BJ (cell line): ENCODE measurements at regions not wholly inside any gene's neighbourhood (a gene's known extent, or its start where the extent isn't known, plus 50 kb on each side); places are given as distances from the start of the nearest gene placed in this dataset.

Experiments used
- CTCF ChIA-PET: fragments of 350-600 bp; formaldehyde crosslinking; extraction: SDS; loops from one replicate; lab custom pipeline; 2021; ENCODE audit warnings: antibody characterized with exemption, inconsistent platforms; lab: Yijun Ruan, JAX
- POLR2A ChIA-PET: fragments of 300-600 bp; sonication (Branson Sonifier 250); formaldehyde crosslinking; extraction: SDS; loops from one replicate; lab custom pipeline; 2021; ENCODE audit warnings: antibody characterized with exemption; lab: Charles Lee
- DNase-seq: peaks from one replicate; pipeline ENCODE4 v3.0.0-alpha.2; 2011; ENCODE audit warnings: low read depth
- H3K27me3 ChIP-seq: 2 replicates; pipeline ENCODE4 v1.6.0; 2011; ENCODE audit warnings: low read length; ENCODE audit not compliant: control insufficient read depth, insufficient read depth
- H3K36me3 ChIP-seq: 2 replicates; pipeline ENCODE4 v1.5.1; 2011; ENCODE audit warnings: low read length; ENCODE audit not compliant: control insufficient read depth, insufficient read depth
- H3K4me3 ChIP-seq: 2 replicates; pipeline ENCODE4 v1.5.1; 2011; ENCODE audit warnings: low read depth, mild to moderate bottlenecking, control low read depth, low read length
- TF ChIP-seq, protein P1 (sequence below): IDR thresholded peaks from 2 replicates; pipeline ENCODE4 v1.5.1; 2011; ENCODE audit warnings: low read depth, mild to moderate bottlenecking, control low read depth, inconsistent platforms, low read length, moderate library complexity; ENCODE audit not compliant: insufficient read depth

DNA sequence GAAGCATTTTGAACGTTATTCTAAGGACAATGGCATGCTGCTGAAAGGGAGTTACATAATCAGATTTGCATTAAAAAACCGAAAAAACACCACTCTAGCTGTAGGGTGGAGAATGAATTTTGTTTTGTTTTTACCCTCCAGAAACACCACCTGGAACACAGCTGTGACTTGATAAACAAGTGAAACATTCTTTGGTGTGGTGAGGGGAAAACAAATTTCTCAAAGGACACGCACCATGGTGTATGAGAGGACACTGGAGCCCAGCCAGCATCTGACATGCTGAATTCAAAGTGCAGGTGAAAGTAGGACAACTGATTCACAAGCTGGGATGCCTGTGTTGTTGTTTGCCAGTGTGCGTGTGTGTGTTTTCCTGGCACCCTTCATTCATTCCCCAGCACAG lies 554.5 kb upstream of the TBL1XR1 start:
- ChIA-PET CTCF (no interaction called here), POLR2A (interaction anchor here (0.6 kb wide), 1 partner anchor 206 kb away, joined by 3 read pairs; no protein-coding TSS in a partner anchor)
- Histone ChIP-seq H3K27me3 (no peaks in the 10 kb centered on the region), H3K4me3 (no peak overlapping the region), H3K36me3 (no peaks in the 10 kb centered on the region)
- TF ChIP-seq, protein P1, sequence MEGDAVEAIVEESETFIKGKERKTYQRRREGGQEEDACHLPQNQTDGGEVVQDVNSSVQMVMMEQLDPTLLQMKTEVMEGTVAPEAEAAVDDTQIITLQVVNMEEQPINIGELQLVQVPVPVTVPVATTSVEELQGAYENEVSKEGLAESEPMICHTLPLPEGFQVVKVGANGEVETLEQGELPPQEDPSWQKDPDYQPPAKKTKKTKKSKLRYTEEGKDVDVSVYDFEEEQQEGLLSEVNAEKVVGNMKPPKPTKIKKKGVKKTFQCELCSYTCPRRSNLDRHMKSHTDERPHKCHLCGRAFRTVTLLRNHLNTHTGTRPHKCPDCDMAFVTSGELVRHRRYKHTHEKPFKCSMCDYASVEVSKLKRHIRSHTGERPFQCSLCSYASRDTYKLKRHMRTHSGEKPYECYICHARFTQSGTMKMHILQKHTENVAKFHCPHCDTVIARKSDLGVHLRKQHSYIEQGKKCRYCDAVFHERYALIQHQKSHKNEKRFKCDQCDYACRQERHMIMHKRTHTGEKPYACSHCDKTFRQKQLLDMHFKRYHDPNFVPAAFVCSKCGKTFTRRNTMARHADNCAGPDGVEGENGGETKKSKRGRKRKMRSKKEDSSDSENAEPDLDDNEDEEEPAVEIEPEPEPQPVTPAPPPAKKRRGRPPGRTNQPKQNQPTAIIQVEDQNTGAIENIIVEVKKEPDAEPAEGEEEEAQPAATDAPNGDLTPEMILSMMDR, result no peak
- DNase-seq, result no peak

DNA sequence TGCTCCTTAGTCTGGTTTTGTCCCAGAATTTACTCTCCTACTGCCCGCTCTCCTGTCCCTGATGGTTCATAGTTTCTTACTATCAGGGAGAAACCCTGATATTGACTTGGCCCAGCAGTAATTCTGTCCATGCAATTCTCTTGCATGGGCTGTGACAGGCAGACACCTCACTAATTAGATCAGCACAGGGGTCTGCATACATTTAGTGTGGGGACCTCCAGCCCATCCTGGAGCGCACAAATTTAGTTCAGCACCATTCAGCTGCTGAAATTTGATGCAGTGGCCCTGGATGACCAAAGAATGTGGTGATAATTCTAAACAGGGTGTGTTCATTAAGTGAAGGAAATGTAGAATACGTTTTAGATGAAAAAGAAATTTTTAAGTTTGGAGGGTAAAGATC lies 555.5 kb upstream of the TBL1XR1 start:
- H3K27me3 ChIP-seq, result no peaks in the 10 kb centered on the region
- ChIA-PET POLR2A (no interaction called here), CTCF (no interaction called here)
- TF ChIP-seq, protein P1, result no peak
- no peak overlapping the region for H3K4me3 ChIP-seq
- H3K36me3 ChIP-seq, result no peaks in the 10 kb centered on the region
- no peak for DNase-seq

DNA sequence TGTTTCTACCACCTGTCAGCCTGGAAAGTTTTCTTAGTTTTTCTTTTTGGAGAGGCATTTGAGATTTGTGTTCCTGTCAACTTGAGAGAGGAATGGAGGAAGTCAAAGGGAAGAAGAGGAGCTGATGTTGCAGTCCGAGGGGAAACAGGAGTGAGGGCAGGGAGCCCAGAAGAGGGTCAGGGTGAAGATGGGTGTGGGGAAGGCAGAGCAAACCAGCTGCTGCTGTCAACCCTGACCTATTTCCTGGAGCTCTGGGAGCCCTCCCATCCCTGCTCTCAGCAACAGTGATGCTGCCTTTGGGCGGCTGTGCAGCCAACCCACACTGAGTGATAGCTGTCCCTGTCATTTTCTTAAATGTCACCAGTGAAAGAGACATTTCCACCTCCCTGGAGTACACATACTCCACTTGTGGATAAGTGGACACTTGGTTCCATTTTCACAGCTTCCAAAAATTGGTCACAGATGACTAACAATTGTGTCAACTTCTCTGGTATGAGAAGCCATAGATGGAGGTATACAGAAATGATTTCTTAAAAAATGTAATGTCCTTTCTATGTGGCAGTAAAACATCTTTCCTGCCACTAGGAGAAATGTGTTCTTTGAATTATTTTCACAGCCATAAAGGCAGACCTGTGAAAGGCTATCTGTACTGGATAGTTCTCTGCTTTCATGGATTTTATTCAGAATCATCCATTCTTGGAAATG lies 556.3 kb upstream of the TBL1XR1 start:
- DNase-seq, result no peak
- ChIA-PET CTCF (interaction anchor here (0.7 kb wide), 2 partner anchors 13 to 74 kb away, joined by 3 read pairs; no protein-coding TSS in a partner anchor), POLR2A (no interaction called here)
- Histone ChIP-seq H3K27me3 (no peaks in the 10 kb centered on the region), H3K4me3 (no peak overlapping the region), H3K36me3 (no peaks in the 10 kb centered on the region)
- TF ChIP-seq, protein P1, result no peak

DNA sequence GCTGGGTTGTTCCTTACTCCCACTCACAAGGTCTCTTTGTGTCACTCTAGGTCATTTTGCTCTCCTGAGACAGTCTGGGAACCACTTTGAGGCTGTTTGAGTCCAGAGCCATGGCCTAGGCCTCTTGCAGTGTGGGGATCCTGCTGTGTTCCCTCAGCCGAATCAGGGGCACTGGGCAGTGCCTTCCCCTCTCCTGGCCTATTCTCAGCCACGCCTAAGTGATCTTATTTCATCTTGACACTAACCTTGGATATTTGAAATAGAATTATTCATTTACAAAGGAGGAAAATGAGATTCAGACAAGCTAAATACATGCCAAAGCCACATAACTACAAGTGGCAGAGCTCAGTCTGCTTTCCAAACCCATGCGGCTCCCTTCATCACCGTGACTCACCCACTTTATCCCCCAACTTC lies 557.2 kb upstream of the TBL1XR1 start:
- Histone ChIP-seq H3K4me3 (no peak overlapping the region), H3K36me3 (no peaks in the 10 kb centered on the region), H3K27me3 (no peaks in the 10 kb centered on the region)
- ChIA-PET POLR2A (no interaction called here), CTCF (no interaction called here)
- DNase-seq, result no peak
- TF ChIP-seq, protein P1, result no peak

DNA sequence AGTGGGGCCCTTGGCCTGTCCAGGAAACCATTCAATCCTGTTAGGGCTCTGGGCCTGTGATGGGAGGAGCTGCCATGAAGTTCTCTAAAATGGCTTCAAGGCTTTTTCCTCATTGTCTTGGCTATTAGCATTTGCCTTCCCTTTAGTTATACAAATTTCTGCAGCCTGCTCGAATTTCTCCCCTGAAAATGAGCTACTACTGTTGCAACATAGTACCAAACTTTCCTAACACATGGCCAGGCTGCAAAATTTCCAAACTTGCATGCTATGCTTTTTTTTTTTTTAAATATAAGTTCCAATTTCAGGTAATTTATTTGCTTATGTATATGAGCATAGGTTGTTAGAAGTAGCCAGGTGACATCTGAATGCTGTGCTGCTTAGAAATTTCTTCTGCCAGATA lies 560.8 kb upstream of the TBL1XR1 start:
- POLR2A ChIA-PET, result no interaction called here
- TF ChIP-seq, protein P1, result no peak
- H3K27me3 ChIP-seq, result no peaks in the 10 kb centered on the region
- CTCF ChIA-PET, result no interaction called here
- H3K36me3 ChIP-seq, result no peaks in the 10 kb centered on the region
- no peak for DNase-seq
- H3K4me3 ChIP-seq, result no peak overlapping the region
